LNCAP (cell line): ENCODE measurements at regions not wholly inside any gene's neighbourhood (a gene's known extent, or its start where the extent isn't known, plus 50 kb on each side); places are given as distances from the start of the nearest gene placed in this dataset.

ENCODE experiments used
- TF ChIP-seq, protein P1 (sequence below): fragments of 450-650 bp; IDR thresholded peaks from 2 replicates; pipeline ENCODE4 v1.5.1; 2017; ENCODE audit warnings: mild to moderate bottlenecking

DNA sequence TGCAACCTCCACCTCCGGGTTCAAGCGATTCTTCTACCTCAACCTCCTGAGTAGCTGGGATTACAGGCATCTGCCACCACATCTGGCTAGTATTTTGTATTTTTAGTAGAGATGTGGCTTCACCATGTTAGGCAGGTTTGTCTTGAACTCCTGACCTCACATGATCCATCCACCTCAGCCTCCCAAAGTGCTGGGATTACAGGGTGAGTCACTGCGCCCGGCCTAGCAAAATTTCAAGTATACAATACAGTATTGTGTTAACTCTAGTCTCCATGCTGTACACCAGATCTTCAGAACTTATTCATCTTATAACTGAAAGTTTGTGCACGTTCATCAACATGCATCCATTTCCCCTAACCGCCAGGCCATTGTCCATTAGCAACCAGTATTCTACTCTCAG, 115.1 kb upstream of the MDGA2 start:
- TF ChIP-seq, protein P1, sequence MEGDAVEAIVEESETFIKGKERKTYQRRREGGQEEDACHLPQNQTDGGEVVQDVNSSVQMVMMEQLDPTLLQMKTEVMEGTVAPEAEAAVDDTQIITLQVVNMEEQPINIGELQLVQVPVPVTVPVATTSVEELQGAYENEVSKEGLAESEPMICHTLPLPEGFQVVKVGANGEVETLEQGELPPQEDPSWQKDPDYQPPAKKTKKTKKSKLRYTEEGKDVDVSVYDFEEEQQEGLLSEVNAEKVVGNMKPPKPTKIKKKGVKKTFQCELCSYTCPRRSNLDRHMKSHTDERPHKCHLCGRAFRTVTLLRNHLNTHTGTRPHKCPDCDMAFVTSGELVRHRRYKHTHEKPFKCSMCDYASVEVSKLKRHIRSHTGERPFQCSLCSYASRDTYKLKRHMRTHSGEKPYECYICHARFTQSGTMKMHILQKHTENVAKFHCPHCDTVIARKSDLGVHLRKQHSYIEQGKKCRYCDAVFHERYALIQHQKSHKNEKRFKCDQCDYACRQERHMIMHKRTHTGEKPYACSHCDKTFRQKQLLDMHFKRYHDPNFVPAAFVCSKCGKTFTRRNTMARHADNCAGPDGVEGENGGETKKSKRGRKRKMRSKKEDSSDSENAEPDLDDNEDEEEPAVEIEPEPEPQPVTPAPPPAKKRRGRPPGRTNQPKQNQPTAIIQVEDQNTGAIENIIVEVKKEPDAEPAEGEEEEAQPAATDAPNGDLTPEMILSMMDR = no peak

DNA sequence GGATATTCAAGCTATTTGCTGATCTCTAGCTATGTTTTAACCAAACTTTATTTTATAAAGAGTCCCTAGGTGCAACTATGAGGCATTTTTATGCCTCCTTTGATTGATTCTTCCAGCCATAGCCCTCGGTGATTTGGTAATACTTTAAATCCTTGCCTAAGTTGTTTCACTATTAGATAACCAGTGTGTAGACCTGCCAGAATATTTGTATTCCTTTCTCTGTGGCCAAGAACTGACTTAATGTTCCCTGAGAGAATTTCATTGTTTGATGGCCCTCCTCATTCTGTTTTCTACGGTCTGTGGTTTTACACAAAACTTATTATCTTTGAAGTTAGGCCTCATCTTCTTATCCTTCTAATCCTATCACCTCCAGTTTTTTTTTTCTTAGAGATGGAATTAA, 109.7 kb upstream of the MDGA2 start:
- TF ChIP-seq, protein P1 = no peak

DNA sequence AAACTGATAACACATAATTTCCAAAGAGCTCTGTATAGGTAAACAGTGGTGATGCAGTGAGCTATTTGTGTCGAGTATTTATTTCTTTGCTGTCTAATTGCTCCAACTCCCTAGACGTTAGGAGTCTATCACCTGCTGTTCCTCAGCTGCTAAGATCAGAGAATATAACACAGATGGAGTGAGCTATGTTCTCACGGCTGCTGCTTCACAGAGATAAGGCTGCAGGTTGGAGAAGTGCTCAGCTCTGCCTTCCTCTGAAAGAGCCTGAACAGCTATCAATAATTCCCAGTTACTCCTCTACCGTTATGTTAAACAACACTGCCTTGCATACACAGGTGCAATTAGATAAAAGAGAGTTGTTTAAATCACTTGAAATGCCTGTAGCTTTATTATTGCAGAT, 103.2 kb upstream of the MDGA2 start:
- TF ChIP-seq, protein P1 = no peak

DNA sequence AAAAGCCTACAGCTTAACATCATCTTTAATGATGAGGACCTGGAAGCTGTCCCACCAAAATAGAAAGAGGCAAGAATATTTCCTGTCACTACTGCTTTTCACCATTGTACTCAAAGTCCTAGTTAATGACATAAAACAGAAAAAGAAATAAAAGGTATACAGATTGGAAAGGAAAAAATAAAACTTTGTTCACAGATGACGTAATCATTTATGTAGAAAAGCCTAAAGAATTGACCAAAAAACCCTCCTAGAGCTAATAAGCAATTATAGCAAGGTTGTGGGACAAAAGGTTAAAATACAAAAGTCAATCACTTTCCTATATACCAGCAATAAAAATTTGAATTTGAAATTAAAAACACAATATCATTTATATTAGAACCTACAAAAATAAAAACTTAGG, 97.2 kb upstream of the MDGA2 start:
- TF ChIP-seq, protein P1 = no peak

DNA sequence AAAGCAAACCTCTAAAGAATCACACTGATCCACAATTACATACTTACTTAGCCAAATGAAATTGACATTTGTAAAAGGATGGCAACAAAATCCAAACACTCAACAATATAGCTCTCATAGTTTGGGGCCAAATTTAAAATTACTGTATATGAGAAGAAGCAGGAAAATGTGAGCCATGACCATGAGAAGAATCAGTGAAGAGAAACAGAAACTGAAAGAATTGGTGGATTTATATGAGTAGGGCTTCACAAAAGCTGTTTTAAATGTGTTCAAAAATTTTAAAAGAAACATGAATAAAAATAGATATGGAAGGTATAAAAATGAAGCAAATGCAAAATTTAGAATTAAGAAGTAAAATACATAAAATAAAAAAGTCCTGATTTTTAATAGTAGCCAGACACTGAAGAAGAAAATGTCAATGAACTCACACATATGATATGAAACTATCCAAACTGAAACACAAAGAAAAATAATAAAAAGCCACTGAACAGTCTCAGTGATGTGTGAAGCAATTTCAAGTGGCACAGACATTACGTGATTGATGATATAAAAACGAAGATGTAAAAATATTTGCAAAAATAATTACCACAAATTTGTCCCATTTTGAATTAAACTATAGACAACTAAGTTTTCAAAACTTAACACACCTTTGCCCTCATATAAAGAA, 87.9 kb upstream of the MDGA2 start:
- TF ChIP-seq, protein P1 = no peak

DNA sequence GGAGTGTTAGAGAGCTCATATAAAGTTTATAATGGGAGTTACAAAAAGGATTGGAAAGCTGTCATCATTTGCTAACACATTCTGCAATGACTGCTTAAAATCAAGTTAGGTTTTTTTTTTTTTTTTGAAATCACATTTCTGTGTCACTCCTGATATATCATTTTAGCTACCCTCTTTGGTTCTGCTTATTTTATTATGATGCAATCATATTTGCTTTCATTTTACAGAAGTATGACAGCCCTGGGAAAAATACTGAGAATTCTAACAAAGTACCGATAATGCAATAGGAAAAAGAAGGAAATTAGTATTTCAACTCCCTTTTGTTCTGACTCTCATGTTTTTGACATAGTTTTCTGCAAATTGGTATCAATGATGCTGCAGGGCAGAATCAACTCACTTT, 71.6 kb upstream of the MDGA2 start:
- TF ChIP-seq, protein P1 = no peak

DNA sequence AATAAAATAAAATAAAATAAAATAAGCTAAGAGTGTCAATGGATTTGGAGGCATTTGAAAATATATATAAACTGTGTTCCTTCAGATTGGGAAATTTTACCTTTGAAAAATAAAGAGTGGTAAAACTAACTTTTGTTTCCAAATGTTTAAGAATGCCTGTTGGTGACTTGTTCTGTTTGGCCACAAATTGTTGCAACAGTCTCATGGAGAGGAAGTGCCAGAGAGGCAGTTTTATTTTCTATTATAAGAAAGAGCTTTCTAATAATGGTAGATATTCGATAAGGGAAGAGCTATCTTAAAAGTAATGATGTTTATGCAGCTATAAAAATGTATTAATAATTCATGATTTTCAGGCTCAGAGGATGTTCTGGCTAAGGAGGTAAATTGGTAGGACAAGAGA, 68.8 kb upstream of the MDGA2 start:
- TF ChIP-seq, protein P1 = no peak

DNA sequence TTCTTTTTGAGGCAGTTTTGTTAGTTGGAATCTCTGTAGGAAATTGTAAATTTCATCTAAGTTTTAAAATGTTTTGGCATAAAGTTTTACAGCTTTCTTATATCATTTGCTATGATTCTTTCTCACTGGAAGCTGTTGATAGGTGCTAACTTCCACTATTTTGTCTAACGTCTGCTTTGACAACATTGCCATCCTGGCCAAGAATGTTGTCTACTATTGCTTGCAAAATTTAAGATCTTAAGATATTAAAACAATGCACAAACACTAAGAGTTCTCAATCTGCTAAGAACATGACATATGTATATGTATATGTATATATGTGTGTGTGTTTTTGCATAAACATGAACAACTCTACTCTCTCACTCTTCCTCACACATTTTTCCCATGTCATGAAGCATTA, 64.1 kb upstream of the MDGA2 start:
- TF ChIP-seq, protein P1 = no peak
